Thyroid gland (tissue), 4 donors: ENCODE measurements at regions not wholly inside any gene's neighbourhood (a gene's known extent, or its start where the extent isn't known, plus 50 kb on each side); places are given as distances from the start of the nearest gene placed in this dataset.

ENCODE experiments used
- POLR2A ChIP-seq, 2 donors: fragments of 450-650 bp; IDR thresholded peaks; one replicate each; pipeline ENCODE4 v1.6.1; 2017; ENCODE audit warnings: antibody characterized with exemption in 2 of 2, mild to moderate bottlenecking in 2 of 2, moderate library complexity in 1 of 2
- TF ChIP-seq, protein P1 (sequence below), 6 experiments: fragments of 200-600 bp in 3 of 6; fragments of 450-650 bp in 3 of 6; sonication (generic) in 3 of 6; IDR thresholded peaks; one replicate each; pipeline ENCODE4 v1.5.1; 2016 to 2019; ENCODE audit warnings: antibody characterized with exemption in 6 of 6, mild to moderate bottlenecking in 2 of 6, inconsistent platforms in 1 of 6, moderate library complexity in 1 of 6

DNA sequence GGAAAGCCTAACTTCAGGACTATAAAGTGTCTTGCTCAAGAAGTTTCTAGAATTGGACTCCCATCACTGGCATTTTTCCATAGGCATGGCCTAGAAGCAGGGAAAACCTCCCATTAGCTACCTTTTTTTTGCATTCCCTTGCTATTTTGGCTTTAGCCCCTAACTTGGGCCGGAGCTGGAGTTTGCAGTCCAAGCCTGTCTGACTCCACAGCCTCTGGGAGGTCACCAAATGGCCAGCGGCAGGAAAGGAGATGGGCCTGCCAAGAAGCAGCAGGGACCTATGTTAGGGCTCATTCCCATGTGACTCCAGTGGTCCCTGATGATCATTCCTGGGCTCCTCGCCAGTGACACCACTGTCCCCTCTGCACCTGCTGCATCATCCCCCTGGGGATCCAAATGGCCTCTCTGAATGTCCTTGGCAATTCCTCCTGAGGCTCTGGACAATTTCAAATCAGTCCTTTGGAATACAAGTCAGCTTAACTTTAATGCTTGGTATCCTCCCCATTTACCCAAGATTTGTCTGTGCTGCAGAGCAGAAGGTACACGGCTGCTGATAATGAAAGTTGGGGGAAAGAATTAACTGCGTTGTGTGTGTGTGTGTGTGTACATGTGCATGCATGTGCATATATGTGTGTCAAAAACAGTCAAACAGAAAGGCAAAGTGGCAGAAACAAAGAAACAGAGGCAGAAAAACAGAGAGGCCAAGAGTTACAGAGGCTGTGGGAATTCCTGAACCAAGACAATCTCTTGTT lies 69.8 kb upstream of the SERP2 start:
- TF ChIP-seq, protein P1, sequence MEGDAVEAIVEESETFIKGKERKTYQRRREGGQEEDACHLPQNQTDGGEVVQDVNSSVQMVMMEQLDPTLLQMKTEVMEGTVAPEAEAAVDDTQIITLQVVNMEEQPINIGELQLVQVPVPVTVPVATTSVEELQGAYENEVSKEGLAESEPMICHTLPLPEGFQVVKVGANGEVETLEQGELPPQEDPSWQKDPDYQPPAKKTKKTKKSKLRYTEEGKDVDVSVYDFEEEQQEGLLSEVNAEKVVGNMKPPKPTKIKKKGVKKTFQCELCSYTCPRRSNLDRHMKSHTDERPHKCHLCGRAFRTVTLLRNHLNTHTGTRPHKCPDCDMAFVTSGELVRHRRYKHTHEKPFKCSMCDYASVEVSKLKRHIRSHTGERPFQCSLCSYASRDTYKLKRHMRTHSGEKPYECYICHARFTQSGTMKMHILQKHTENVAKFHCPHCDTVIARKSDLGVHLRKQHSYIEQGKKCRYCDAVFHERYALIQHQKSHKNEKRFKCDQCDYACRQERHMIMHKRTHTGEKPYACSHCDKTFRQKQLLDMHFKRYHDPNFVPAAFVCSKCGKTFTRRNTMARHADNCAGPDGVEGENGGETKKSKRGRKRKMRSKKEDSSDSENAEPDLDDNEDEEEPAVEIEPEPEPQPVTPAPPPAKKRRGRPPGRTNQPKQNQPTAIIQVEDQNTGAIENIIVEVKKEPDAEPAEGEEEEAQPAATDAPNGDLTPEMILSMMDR (IDR thresholded peaks at IDR 0.05): no peak
- TF ChIP-seq POLR2A (IDR thresholded peaks at IDR 0.05): no peak
